OCI-LY1 (cell line): ENCODE measurements at regions not wholly inside any gene's neighbourhood (a gene's known extent, or its start where the extent isn't known, plus 50 kb on each side); places are given as distances from the start of the nearest gene placed in this dataset.

Experiments
- H2AFZ ChIP-seq: fragments of 200-600 bp; sonication (generic), shearing (Covaris generic); 2 replicates; pipeline ENCODE4 v1.6.0; 2014; ENCODE audit warnings: antibody characterized with exemption, mild to moderate bottlenecking, low read length
- H3F3A ChIP-seq: fragments of 200-600 bp; sonication (generic), shearing (Covaris generic); 2 replicates; pipeline ENCODE4 v1.6.0; 2014; ENCODE audit warnings: mild to moderate bottlenecking, antibody characterized with exemption, low read length, moderate library complexity; ENCODE audit not compliant: insufficient read depth
- H3K27ac ChIP-seq: fragments of 200-600 bp; sonication (generic); 2 replicates; pipeline ENCODE4 v1.5.1; 2014; ENCODE audit warnings: low read length, mixed run types, mild to moderate bottlenecking, low read depth; ENCODE audit not compliant: poor library complexity, severe bottlenecking
- H3K27me3 ChIP-seq: fragments of 200-600 bp; sonication (generic); 2 replicates; pipeline ENCODE4 v1.6.0; 2014; ENCODE audit warnings: antibody characterized with exemption, mild to moderate bottlenecking, low read length, moderate library complexity; ENCODE audit not compliant: insufficient read depth
- H3K36me3 ChIP-seq: fragments of 200-600 bp; sonication (generic); 2 replicates; pipeline ENCODE4 v1.6.1; 2014; ENCODE audit warnings: mild to moderate bottlenecking, antibody characterized with exemption, low read length, moderate library complexity, mixed read lengths; ENCODE audit not compliant: insufficient read depth
- H3K4me1 ChIP-seq: fragments of 200-600 bp; sonication (generic); 2 replicates; pipeline ENCODE4 v1.5.1; 2014; ENCODE audit warnings: mild to moderate bottlenecking, low read length, moderate library complexity; ENCODE audit not compliant: insufficient read depth, severe bottlenecking
- H3K4me2 ChIP-seq: fragments of 200-600 bp; sonication (generic), shearing (Covaris generic); 2 replicates; pipeline ENCODE4 v1.6.1; 2014; ENCODE audit warnings: low read length
- H3K4me3 ChIP-seq: fragments of 200-600 bp; sonication (generic); 2 replicates; pipeline ENCODE4 v1.5.1; 2014; ENCODE audit warnings: low read length, low read depth, mild to moderate bottlenecking, mixed read lengths; ENCODE audit not compliant: poor library complexity, severe bottlenecking
- H3K79me2 ChIP-seq: fragments of 200-600 bp; shearing (Covaris generic); 2 replicates; pipeline ENCODE4 v1.6.1; 2016; ENCODE audit warnings: mixed run types, low read length, mixed read lengths; ENCODE audit not compliant: insufficient read depth
- H3K9ac ChIP-seq: fragments of 200-600 bp; sonication (generic), shearing (Covaris generic); 2 replicates; pipeline ENCODE4 v1.6.1; 2014; ENCODE audit warnings: mild to moderate bottlenecking, low read length, mixed read lengths
- H3K9me2 ChIP-seq: fragments of 200-600 bp; sonication (generic), shearing (Covaris generic); 2 replicates; pipeline ENCODE4 v1.6.1; 2014; ENCODE audit warnings: low read depth, mild to moderate bottlenecking, low read length, mixed read lengths
- H3K9me3 ChIP-seq: fragments of 200-600 bp; shearing (Covaris generic); 2 replicates; pipeline ENCODE4 v1.6.1; 2014; ENCODE audit warnings: low read length, mixed read lengths
- H4K20me1 ChIP-seq: fragments of 200-600 bp; sonication (generic), shearing (Covaris generic); 2 replicates; pipeline ENCODE4 v1.6.0; 2016; ENCODE audit warnings: mild to moderate bottlenecking, low read length; ENCODE audit not compliant: insufficient read depth
- CTCF ChIP-seq: fragments of 200-600 bp; sonication (generic), shearing (Covaris generic); IDR thresholded peaks from 2 replicates; pipeline ENCODE4 v1.5.1; 2017; ENCODE audit warnings: mild to moderate bottlenecking, antibody characterized with exemption, low read length, moderate library complexity, mixed read lengths
- EZH2 ChIP-seq: fragments of 200-600 bp; sonication (generic), shearing (Covaris generic); IDR thresholded peaks from 2 replicates; pipeline ENCODE4 v1.8.0; 2017; ENCODE audit warnings: borderline replicate concordance, mixed run types, mild to moderate bottlenecking, antibody characterized with exemption, low read length, moderate library complexity, mixed read lengths

- H3F3A ChIP-seq = no peaks in the 10 kb centered on the region
- TF ChIP-seq EZH2 = no peak
- peak; percentile 55 for TF ChIP-seq CTCF
Measured at GRCh38 chr9:22238809-22239684, 207.6 kb upstream of the DMRTA1 start.

GRCh38 chr9:22240619-22241018, 206.0 kb upstream of the DMRTA1 start:
- H3K36me3 ChIP-seq = no peaks in the 10 kb centered on the region
- no peak overlapping the region for H3K4me3 ChIP-seq
- no peaks in the 10 kb centered on the region for H3K9me3 ChIP-seq
- no peaks in the 10 kb centered on the region for H3F3A ChIP-seq
- no peak overlapping the region for H3K4me2 ChIP-seq
- H2AFZ ChIP-seq = no peak overlapping the region
- no peak overlapping the region for H3K9ac ChIP-seq
- H3K4me1 ChIP-seq = peaks cover 10% of the 10 kb centered on the region
- no peaks in the 10 kb centered on the region for H3K9me2 ChIP-seq
- no peak overlapping the region for H3K27ac ChIP-seq
- H4K20me1 ChIP-seq = no peaks in the 10 kb centered on the region
- TF ChIP-seq EZH2 = no peak
- TF ChIP-seq CTCF = no peak
- H3K27me3 ChIP-seq = no peaks in the 10 kb centered on the region
- no peaks in the 10 kb centered on the region for H3K79me2 ChIP-seq

More at GRCh38 chr9:22238809-22239684, 207.6 kb upstream of the DMRTA1 start:
- no peak overlapping the region for H3K9ac ChIP-seq
- H3K9me2 ChIP-seq = no peaks in the 10 kb centered on the region
- H3K9me3 ChIP-seq = no peaks in the 10 kb centered on the region
- H3K4me3 ChIP-seq = no peak overlapping the region
- H2AFZ ChIP-seq = no peak overlapping the region
- no peaks in the 10 kb centered on the region for H3K79me2 ChIP-seq
- no peak overlapping the region for H3K4me2 ChIP-seq
- H3K36me3 ChIP-seq = no peaks in the 10 kb centered on the region
- no peak overlapping the region for H3K27ac ChIP-seq
- H3K4me1 ChIP-seq = peaks cover 6% of the 10 kb centered on the region
- H4K20me1 ChIP-seq = no peaks in the 10 kb centered on the region
- H3K27me3 ChIP-seq = no peaks in the 10 kb centered on the region

GRCh38 chr9:22241024-22241423, 205.6 kb upstream of the DMRTA1 start:
- Histone ChIP-seq H3K27me3 (no peaks in the 10 kb centered on the region), H3K4me1 (peaks cover 10% of the 10 kb centered on the region), H3K9me3 (no peaks in the 10 kb centered on the region), H3K79me2 (no peaks in the 10 kb centered on the region), H3K27ac (no peak overlapping the region), H3K4me2 (no peak overlapping the region), H3K36me3 (no peaks in the 10 kb centered on the region), H3K9ac (no peak overlapping the region), H4K20me1 (no peaks in the 10 kb centered on the region), H3K9me2 (no peaks in the 10 kb centered on the region), H3F3A (no peaks in the 10 kb centered on the region), H2AFZ (no peak overlapping the region), H3K4me3 (no peak overlapping the region)
- no peak for TF ChIP-seq CTCF
